Limb (tissue), 2 donors: ENCODE measurements at regions not wholly inside any gene's neighbourhood (a gene's known extent, or its start where the extent isn't known, plus 50 kb on each side); places are given as distances from the start of the nearest gene placed in this dataset.

Source experiments
- DNase-seq, 2 donors: peaks; one replicate each; pipeline ENCODE4 v3.0.0-alpha.2; 2016; ENCODE audit errors: extremely low spot score in 2 of 2

- peak in 1 of 2 donors; percentile 65 for DNase-seq
These were observed 98.0 kb upstream of the NR3C1 start for GRCh38 chr5:143501310-143502044.

- DNase-seq = no peak
These were observed 96.1 kb upstream of the NR3C1 start for GRCh38 chr5:143499480-143500114.

DNA sequence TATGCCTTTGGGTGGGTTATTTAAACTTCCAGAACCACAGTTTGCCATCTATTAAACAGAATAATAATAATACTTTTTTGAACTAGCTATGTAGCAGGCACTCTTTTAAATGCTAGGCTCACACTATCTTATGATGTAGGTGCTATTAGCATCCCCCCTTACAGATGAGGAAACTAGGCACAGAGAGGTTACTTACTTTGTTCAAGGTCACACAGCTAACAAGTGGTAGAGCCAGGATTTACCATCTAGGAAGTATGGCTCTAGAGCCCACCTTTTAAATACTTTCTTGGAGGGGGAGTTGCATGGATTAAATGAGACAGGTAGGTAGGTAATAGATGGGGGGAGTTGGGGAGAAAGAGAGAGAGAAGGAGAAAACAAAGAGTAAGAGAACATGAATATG is 95.3 kb upstream of the NR3C1 start:
- no peak for DNase-seq

- DNase-seq = no peak
These were observed 94.3 kb upstream of the NR3C1 start for GRCh38 chr5:143497749-143498148.

DNA sequence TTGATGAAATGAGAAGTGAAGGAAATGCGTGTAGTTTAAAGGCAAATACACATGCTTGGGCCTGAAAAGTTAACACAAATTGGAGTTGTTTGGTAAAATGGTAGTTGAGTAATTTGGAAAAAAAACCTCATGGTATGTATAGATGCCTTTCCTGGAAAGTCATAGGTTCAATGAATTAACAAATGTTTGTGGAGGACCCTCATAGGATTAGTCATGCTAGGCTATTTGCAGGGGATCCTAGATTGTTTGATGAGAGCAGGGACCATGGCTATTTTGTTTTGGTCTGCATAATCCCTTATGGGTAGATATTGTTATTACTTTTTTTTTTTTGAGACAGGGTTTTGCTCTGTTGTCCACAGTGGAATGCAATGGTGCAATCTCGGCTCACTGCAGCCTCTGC is 93.5 kb upstream of the NR3C1 start:
- DNase-seq = no peak

DNA sequence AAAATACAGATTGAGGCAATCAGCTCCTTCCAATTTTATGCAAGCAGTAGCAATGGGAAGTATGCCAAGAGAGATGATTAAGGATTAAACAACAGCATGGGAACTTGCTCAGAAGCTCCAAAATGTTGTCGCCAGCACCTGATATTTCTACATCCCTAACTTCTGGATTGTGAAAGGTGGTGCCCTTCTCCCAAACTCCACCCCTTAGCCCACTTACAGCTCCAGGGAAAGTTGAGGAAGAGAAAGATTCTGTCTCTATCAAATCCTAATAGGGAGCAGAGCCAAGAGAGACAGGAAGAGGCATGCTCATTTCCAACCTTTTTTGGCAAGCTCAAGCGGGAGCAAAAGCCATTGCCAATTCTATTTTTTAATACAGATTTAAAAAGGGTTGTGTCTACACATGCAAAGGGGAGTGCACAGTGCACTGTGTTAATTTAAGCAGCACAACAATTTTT is 92.4 kb upstream of the NR3C1 start:
- DNase-seq = peak; percentile 35 to 86

DNA sequence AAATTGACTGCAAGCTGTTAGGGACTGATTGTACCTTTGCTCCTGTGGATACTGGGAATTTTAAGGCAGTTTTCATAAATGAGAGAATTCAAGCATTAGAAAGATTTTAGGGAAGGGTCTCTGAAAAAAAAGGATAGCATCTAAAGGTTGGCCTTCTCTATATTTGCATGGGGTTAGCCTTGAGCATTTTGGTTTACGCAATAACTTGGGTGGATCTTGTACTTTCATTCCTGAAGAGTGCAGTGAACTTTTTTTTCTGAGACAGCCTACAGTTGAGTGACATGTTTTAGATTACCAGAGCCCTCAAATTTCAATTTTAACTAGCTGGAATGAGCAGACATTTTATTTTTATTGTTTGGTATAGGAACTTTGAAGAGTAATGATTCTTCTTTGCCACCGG is 91.6 kb upstream of the NR3C1 start:
- no peak for DNase-seq

GRCh38 chr5:143494595-143494994 is 91.1 kb upstream of the NR3C1 start:
- no peak for DNase-seq

DNA sequence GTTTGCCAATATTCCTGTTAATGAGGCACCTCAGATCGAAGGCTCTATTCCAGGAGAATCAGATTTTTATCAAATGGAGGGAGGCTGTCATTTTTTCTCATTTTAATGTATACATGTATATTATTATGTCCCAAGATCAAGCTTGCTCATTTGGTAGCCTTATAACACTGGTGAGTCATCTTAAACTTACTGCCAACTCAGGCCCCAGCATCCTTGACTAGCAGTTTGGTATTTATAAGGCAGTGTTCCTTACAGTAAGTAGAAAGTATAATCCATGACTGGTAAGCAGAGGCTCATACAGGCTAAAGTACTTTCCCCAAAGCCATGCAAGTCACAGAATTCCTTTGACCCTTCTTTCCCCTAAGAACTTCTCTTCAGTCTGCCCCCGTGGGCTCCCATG is 90.7 kb upstream of the NR3C1 start:
- no peak for DNase-seq

GRCh38 chr5:143492783-143493182 is 89.3 kb upstream of the NR3C1 start:
- no peak for DNase-seq

- no peak for DNase-seq
These were observed 88.2 kb upstream of the NR3C1 start for GRCh38 chr5:143491646-143492045.

DNA sequence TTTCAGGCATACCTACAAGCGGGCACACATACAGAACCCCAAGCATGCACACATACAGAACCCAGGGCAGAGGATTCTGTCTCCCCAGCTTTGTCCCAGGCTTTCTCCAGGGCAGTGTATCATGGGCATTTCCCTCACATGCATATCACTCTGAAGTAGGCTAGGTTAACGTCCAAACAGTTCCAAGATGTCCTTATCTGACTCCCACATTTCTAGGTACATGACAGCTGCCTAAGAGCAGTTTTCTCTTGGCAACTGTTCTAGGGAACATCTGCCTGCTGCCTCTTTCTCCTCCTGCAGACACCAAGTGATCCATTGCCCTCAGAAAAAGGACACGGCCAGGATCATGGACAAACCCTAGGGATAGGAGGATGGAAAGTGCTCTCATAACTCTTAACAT is 84.9 kb upstream of the NR3C1 start:
- DNase-seq = no peak

GRCh38 chr5:143484601-143485000 is 81.1 kb upstream of the NR3C1 start:
- DNase-seq = no peak

- DNase-seq = no peak
These were observed 78.4 kb upstream of the NR3C1 start for GRCh38 chr5:143481697-143482531.

GRCh38 chr5:143480001-143480400 is 76.5 kb upstream of the NR3C1 start:
- DNase-seq = no peak

DNA sequence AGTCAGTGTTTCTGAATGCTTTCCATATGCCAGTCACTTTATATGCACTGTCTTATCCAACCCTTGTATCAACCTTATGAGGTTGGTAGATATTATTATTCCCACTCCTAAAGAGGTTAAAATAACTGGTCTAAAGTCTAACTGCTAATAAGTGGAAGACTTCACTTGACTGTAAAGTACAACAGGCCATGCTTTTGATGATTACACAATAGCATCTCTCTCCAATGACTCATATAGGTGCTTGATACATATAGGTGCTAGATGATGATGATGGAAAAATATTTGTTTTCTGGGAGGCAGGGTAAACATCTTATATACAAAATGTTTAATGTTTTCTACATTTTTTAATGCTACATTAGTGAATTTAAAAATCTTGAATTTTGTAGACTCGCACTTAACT is 75.9 kb upstream of the NR3C1 start:
- DNase-seq = no peak

DNA sequence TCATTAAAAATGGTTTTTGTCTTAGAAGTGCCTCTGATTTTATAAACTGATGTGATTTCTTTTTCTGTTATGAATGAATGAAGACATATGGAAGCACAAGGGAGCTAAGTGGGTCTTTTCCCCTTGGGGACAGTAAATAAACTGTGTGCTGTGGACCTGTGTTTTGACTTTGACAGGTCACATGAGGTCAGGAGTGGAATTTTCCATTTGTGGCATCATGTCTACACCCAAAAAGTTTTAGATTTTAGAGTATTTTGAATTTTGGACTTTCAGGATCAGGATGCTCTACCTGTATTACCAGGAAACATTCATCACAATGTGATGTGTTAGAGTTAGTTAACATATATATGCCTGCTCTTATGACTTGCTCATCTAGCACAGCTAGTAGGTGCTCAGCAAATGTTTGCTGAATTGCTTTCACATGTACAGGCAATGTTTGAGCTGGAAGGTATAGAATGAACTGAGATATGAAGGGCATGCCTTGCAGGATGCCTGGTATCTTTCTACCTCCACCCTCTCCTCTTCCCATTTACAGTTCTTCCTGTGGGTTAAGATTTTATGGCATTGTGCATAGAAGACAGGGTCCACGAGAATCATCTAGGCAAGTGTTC is 73.2 kb upstream of the NR3C1 start:
- no peak for DNase-seq

GRCh38 chr5:143474616-143475015 is 71.1 kb upstream of the NR3C1 start:
- DNase-seq = no peak

- DNase-seq = no peak
These were observed 70.0 kb upstream of the NR3C1 start for GRCh38 chr5:143473481-143473880.

- no peak for DNase-seq
These were observed 69.1 kb upstream of the NR3C1 start for GRCh38 chr5:143472576-143472975.

DNA sequence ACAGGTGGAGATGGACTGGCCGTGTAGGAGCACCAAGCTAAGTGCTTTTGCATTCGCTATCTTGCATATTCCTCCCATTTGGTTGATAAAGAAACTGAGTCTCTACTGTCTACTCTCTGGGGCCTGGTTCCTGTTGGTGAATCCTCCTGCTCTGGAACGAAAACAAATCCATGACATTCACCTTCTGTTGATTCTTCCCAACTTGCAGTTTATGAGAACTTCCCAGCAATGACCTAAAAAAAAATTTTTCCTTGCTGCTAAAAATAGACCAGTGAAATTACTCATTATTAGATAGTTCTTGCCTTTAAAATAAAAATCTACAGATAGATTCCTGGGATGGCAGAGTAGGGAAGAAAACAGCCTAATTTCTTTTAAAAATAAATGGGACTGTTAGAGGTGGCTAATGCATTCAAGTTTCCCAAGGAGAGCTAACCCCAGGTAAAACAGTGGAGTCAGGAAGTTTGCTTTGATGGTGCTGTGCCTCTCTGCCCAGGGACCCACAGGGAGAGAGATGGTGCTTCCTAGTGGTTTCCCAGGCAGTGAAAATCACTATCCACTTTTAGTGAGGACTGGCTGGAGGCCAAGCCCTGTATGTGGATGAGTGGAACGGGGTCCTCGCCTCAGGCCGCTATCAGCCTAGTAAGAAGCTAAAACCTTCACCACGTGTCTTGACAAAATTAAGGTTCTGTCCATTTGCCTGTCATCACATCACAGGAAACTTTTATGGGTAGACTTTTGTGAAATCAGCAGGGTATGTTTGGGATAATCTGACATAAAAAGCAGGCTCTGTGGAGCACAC is 68.4 kb upstream of the NR3C1 start:
- no peak for DNase-seq
